ENCODE measurements at regions not wholly inside any gene's neighbourhood (a gene's known extent, or its start where the extent isn't known, plus 50 kb on each side); places are given as distances from the start of the nearest gene placed in this dataset.
A peak's percentile ranks its signal among the peaks of the same experiment; 100 is the strongest.

- no peak for DNase-seq (ENCODE audit: extremely low read depth in 1 of 11, low read depth in 9 of 11, low spot score in 4 of 11)
Observed at GRCh38 chr11:12315024-12315423, 62.3 kb upstream of the PARVA start.

- no peak for DNase-seq (ENCODE audit: extremely low read depth in 1 of 11, low read depth in 9 of 11, low spot score in 4 of 11)
Observed at GRCh38 chr11:12316432-12316831, 60.9 kb upstream of the PARVA start.

- peak in 2 of 11 donors; percentile 27 to 28 for DNase-seq (ENCODE audit: extremely low read depth in 1 of 11, low read depth in 9 of 11, low spot score in 4 of 11)
Observed at GRCh38 chr11:12318791-12319438, 58.5 kb upstream of the PARVA start.

GRCh38 chr11:12319461-12319951 lies 57.9 kb upstream of the PARVA start:
- DNase-seq (ENCODE audit: extremely low read depth in 1 of 11, low read depth in 9 of 11, low spot score in 4 of 11) = peak in 8 of 11 donors; percentile 40 to 78 (median 52)

- no peak for DNase-seq (ENCODE audit: extremely low read depth in 1 of 11, low read depth in 9 of 11, low spot score in 4 of 11)
Observed at GRCh38 chr11:12319988-12320387, 57.4 kb upstream of the PARVA start.

GRCh38 chr11:12321217-12321937 lies 56.0 kb upstream of the PARVA start:
- no peak for DNase-seq (ENCODE audit: extremely low read depth in 1 of 11, low read depth in 9 of 11, low spot score in 4 of 11)

GRCh38 chr11:12324585-12324984 lies 52.8 kb upstream of the PARVA start:
- DNase-seq (ENCODE audit: extremely low read depth in 1 of 11, low read depth in 9 of 11, low spot score in 4 of 11) = no peak

Data from renal cortex interstitium (tissue), 11 donors.